Stimulated activated CD4-positive, alpha-beta T cell treated with anti-CD3 and anti-CD28 coated beads, TNF-alpha, amount 100 ng/mL, for 48 hours (primary cell): ENCODE measurements at regions not wholly inside any gene's neighbourhood (a gene's known extent, or its start where the extent isn't known, plus 50 kb on each side); places are given as distances from the start of the nearest gene placed in this dataset.

Experiments
- DNase-seq, 3 donors: peaks; one replicate each; pipeline ENCODE4 v3.0.0-alpha.2; 2020; ENCODE audit warnings: low read depth in 3 of 3

GRCh38 chr10:131792011-131792651 is 108.7 kb upstream of the PPP2R2D start:
- no peak for DNase-seq

- no peak for DNase-seq
Observed at GRCh38 chr10:131792809-131793208, 108.0 kb upstream of the PPP2R2D start.

- no peak for DNase-seq
Observed at GRCh38 chr10:131795761-131796160, 105.0 kb upstream of the PPP2R2D start.

GRCh38 chr10:131797626-131798025 is 103.2 kb upstream of the PPP2R2D start:
- DNase-seq: no peak

GRCh38 chr10:131799429-131799828 is 101.4 kb upstream of the PPP2R2D start:
- DNase-seq: no peak

- no peak for DNase-seq
Observed at GRCh38 chr10:131802156-131802915, 98.5 kb upstream of the PPP2R2D start.

GRCh38 chr10:131802996-131803395 is 97.8 kb upstream of the PPP2R2D start:
- no peak for DNase-seq

GRCh38 chr10:131803860-131804425 is 96.9 kb upstream of the PPP2R2D start:
- no peak for DNase-seq

GRCh38 chr10:131804551-131805295 is 96.1 kb upstream of the PPP2R2D start:
- no peak for DNase-seq

- no peak for DNase-seq
Observed at GRCh38 chr10:131805696-131806095, 95.1 kb upstream of the PPP2R2D start.

- no peak for DNase-seq
Observed at GRCh38 chr10:131806146-131806545, 94.7 kb upstream of the PPP2R2D start.

- no peak for DNase-seq
Observed at GRCh38 chr10:131806646-131807317, 94.0 kb upstream of the PPP2R2D start.

- no peak for DNase-seq
Observed at GRCh38 chr10:131808370-131808930, 92.4 kb upstream of the PPP2R2D start.

- DNase-seq: no peak
Observed at GRCh38 chr10:131810036-131810804, 90.6 kb upstream of the PPP2R2D start.

- DNase-seq: no peak
Observed at GRCh38 chr10:131810805-131811629, 89.8 kb upstream of the PPP2R2D start.

GRCh38 chr10:131811630-131812403 is 89.0 kb upstream of the PPP2R2D start:
- DNase-seq: no peak

- no peak for DNase-seq
Observed at GRCh38 chr10:131812736-131813604, 87.8 kb upstream of the PPP2R2D start.
